GM19351 (cell line): ENCODE measurements at regions not wholly inside any gene's neighbourhood (a gene's known extent, or its start where the extent isn't known, plus 50 kb on each side); places are given as distances from the start of the nearest gene placed in this dataset.

ENCODE experiments used
- ATAC-seq: cut with Tn5 transposase; IDR thresholded peaks from one replicate; pipeline ENCODE4 v1.9.1; 2021; ENCODE audit warnings: mild to moderate bottlenecking, moderate library complexity; ENCODE audit not compliant: unreplicated experiment

DNA sequence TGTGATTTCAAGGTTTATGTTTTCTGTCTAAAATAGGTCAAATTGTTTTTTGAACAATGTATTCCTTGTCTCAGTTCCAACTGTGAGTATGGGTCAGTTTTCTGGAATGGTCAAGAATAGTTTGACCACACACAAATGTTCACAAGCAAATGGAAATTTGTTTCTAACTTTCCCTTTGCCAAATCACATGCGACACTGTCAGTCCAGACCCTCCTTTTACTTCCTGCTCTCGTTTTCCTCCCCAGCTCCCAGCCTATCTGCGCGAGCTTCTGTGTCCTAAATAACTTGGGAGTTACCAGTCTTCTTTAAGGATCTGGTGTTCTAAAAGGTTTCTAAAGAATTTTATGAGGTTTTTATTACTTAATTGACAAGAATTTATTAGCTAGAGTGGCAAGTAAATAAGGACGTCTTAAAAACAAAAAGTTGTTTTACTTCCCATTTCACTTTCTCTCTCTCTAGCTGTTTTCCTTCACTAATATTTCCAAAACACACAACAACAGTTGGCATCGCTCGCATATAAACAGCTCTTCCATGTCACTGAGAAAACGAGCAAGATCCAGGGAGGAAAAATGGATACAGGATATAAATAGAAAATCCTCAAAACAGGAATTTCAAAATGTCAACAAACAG lies 266.1 kb upstream of the KLF6 start:
- no peak for ATAC-seq

DNA sequence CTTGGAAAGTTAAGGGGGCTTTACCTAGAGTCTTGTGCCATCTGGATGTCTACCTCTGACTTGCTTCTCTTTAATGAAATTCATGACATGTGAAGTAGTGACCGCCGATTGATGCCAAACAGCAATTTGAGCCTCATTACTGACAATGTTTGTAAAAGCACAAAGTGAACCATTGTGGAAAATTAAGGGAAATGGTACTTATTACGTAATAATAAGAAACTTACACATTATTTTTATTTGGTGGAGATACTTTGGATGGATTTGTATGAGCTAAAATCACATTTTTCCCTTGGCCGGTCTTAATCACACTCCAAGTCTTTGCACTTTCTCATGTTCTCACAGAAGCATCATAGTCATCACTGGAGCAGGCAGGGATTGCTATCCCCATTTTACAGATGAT lies 265.1 kb upstream of the KLF6 start:
- ATAC-seq = no peak

DNA sequence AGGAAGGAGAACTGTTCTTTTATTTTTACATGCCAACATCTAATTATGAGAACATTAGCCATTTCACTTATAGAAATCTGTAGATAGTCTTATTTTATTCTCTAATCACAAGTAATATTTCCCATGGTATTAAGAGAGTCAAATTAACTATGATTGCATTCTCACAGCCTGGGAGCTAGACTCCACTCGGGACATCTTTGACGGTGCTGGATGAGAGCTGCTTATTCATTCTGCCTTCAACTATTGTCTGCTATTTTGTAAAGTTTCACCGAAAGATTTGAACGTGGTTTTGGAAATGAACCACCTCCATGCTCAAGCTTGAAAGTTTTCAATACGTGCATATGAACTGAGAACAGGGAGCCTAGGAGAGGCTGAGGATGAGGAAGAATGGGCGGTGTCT lies 264.3 kb upstream of the KLF6 start:
- ATAC-seq = no peak

GRCh38 chr10:4048236-4048864 lies 263.3 kb upstream of the KLF6 start:
- no peak for ATAC-seq

DNA sequence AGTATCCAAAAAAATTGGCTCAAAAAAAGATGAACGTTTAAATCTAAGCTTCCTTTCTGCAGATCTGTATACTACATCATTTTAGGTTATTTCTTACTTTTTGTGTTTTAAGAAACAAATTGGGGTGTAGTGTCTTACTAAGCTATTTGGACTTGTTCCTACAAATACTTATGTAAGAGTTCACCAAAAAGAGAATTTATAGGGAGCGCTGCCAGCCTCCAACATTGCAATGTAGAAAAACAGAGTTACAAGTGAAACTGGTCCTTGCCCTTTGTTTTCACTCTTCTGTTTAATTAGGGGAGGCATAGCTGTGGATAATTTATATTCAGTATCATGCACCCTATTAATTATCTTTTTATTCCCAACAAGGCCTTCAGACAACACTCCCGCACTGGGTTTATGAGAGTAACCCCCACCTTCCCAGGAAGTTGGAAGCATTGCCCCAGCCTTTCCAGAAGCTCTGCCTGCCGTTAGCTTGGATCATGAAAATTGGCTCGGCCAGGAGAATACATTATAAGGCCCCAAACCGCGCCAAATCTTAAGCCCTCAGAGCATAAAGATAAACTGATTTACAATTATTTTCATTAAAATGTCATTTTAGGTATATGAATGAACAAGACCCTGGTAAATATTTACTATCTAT lies 261.8 kb upstream of the KLF6 start:
- ATAC-seq = no peak

GRCh38 chr10:4046030-4046429 lies 261.0 kb upstream of the KLF6 start:
- ATAC-seq = peak; percentile 89

GRCh38 chr10:4043897-4044665 lies 259.1 kb upstream of the KLF6 start:
- ATAC-seq = no peak

DNA sequence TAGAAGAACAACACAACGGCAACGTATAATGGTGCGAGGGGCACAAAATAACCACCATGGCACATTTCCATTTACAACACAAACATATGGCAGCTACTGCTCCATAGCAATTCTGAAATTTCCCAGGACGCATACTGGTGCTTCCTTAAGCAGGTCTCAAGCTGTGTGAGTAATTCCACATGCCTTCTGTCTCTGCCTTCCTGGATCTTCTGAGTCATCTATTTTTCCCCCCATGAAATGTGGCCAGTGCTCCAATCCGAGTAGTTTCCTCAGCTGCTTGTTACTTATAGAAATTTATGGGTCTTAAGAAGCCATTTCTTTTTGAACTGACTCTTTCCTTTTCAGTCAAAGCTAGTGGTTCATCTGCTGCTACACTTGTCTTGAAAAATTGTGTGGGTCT lies 256.6 kb upstream of the KLF6 start:
- no peak for ATAC-seq

DNA sequence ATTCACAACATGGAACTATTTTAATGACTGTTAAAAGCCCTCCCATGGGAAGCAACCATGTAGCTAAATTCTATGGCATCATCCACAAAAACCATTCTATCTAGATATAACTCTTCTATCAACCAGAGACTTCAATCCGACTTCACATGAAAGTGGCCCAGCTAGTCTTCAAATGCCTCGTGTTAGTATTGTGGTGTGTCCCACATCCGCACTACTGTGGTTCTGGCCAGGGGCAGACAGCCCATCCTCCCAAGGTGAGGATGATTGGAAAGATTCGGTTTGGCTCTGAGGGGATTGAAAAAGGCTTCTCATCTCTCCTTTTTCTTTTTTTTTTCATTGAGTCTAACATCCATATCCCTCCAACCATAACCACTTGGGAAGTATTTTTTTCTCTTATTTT lies 253.0 kb upstream of the KLF6 start:
- ATAC-seq = no peak

DNA sequence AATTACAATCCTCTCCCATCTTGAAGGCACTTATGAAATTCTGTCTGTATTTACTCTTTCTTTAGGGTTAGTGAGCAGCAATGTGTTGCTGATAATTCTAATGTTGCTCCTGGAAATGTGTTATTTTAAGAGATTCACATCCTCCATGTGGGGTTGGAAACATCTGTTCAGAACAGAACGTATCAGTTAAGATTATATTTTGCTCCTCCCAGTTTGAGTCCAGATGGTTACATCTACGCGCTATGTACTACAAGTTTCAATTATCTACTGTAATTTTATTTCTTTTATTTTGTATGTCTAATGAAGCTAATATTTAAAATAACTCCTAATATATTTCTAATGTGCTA lies 250.6 kb upstream of the KLF6 start:
- no peak for ATAC-seq

DNA sequence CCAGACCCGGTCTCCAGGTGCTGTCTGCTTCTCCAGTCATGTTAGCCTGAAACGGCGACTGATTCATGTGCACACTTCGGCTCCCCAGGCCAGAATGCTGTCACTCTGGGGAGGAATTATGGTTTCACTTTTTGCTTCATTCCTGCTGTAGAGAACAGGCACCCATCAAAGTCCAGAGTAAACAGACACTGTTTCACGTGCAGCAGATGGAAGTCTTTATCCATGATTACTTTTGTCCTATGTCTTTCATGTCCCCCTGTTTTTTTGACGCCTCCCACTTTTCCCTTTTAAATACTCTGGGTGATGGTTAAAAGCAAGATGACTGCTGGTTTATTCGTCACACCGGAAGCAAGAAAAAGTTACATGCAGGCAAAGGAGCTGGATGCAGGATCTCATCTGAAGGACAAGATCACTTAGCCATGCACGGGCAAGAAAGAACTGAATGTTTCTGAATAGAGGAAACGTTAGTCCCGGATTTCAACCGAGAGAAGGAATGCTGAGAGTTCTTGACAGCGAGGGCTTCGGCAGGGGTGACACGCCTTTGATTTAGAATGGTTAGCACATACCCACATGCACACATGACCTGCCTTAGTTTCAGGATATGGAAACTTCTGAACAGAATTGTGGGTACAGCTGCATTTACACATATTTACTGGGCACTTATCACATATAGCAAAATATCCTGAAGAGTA lies 250.0 kb upstream of the KLF6 start:
- no peak for ATAC-seq

DNA sequence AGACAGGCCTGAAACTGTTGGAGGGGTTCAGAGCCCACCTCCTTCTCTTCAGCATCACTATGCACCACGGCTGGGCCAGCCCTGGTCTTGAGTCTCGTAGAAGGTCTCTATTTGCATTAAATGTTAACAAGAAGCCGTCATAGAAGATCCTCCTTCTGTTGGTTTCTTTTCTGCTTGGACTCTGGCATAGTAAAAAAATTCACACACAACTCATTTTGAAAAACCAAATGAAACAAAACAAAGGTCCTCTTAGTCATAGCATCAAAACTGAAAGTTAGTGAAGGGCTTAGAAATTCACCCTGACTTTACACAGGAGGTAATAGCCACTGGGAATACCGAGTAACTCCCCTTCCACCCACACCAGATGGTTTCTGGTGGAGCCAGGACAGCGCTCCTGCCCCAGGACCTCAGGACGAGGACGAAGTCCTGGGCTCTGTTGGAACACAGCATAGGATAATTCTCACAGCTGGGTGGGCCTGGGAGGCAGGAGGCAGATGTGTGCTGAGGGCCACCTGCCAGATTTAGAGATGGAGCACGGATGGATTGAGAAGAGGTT lies 248.4 kb upstream of the KLF6 start:
- peak; percentile 92 for ATAC-seq

DNA sequence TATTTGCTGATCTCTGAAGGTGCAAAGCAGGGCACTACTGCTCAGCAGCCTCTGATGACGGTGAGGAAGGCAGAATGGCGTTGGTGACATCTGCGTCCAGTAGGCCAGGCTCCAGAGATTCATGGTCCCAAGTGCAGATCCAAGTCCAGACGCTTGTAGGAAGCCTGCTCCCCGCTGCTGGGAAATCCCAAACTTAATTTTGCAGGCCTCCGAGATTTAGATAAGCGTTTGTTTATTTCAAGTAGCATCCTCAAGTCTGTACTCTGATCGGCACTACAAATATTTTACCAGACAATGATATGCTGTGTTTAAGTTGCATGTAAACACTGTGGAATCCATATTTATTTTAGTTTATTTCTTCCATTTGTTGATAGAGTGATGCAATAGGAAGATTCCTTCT lies 244.9 kb upstream of the KLF6 start:
- ATAC-seq = no peak

GRCh38 chr10:4028854-4029583 lies 244.0 kb upstream of the KLF6 start:
- ATAC-seq = no peak

DNA sequence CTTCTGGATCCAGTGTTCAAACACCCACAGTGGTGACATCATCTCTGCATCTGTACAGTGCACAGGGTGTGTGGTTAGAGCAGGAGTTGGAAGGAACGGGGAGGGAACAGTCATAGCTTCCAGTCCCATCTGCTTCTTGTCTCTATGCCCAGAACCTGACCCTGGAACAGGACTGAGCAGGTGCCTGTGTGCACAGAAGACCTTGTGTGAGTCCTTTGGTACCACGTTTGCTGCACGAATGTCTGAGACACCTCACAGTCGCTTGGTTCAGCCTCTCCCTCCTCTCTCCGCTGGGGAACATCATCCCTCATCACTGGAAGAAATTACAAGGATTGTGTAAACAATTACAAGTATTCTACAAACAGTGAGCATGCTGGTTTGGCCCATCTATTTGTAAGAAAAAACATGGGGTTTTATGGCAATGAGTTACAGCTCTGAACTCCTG lies 243.0 kb upstream of the KLF6 start:
- ATAC-seq = no peak

DNA sequence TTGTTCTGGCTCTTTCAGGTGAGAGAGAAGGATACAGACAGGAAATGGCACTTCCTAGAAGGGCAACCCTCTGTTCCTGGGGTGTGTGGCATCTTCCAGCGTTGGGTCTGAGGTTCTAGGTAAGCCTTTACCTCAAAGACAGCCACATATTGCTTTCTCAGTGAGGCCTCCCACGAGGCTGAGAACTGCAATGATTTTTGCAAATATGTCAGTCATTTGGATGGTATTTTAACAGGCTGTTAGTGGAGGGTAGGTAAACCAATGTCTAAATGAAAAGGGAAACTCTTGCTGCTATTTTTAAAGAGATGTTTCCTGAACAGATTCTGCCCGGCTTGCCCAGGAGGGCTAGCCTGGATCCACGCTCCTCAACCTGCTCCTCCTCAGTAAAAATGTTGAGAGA lies 240.3 kb upstream of the KLF6 start:
- no peak for ATAC-seq

GRCh38 chr10:4024516-4025245 lies 239.7 kb upstream of the KLF6 start:
- no peak for ATAC-seq

DNA sequence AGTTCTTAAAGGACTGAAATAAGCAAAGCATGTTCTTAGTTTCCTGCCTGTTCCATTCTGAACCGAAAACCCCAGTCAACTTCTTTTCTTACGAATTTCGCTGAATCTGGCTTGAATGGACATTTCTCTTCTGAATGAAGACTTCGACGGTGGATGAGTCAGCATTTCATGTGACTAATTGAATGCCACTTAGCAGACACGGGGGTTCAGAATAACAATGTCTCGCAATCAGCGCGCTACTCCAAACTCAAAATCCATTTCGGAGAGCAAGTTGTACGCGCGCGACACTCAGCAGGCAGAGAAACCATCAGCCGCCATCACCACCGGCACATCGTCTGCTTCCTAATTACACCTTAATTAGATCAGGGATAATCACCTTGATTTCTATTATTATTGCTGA lies 239.0 kb upstream of the KLF6 start:
- no peak for ATAC-seq

GRCh38 chr10:4022473-4022872 lies 237.5 kb upstream of the KLF6 start:
- ATAC-seq = no peak

DNA sequence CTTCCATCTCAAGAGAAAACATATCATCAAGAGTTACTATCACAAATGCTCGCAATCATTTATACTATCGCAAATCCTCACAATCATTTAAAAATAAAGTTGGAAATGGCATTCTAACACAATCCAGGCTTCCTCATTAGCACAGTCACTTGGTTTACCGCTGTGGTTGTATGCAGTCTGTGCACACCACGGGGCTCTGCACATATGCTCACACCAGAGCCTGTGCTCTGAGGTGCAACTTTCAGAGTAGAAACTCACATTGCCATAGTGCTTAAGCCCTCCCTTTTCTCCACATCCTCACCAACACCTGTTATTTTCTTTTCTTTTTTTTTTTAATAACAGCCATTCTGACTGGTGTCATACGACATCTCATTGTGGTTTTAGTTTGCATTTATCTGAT lies 235.6 kb upstream of the KLF6 start:
- no peak for ATAC-seq
